Cerebellar nuclear complex (tissue), 1 donor: ENCODE measurements at regions not wholly inside any gene's neighbourhood (a gene's known extent, or its start where the extent isn't known, plus 50 kb on each side); places are given as distances from the start of the nearest gene placed in this dataset.
"Not testable (repeated sequence)": the region's sequence is repeated elsewhere in the genome, so short reads cannot be mapped to it uniquely, and the experiment has no call there.

ENCODE experiments used
- DNase-seq, 2 experiments: peaks; one replicate each; lab custom pipeline; 2025; lab: John Stamatoyannopoulos, UW

DNA sequence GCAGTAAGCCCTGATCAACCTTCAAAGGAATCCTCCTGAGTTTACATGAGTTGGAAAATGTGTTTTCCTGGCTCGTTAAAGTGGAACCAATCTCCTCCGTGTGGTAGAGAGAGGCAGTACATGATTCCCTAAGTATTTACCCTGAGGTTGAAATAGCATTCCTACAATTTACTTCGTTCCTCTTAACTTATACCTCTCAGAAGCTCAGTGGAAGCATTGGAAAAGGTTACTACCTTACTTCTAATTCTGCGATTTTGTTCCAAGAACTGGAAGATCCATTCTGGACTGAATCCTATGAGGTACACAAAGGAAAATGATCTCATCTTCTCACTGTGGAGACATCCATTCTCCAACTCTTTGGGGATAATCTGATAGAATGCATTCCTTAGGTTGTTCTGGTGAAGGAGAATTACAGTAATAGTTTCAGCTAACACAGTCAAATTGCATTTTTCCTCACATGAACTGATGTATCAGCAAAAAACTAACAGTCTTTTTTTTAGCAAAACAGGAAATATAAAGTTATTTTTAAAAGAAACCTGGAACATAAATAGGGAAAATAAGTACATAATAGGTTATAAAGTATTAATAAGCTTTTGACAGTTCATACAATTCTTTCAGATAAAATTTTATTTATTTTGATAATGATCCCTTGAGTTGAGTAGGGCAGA, 475.6 kb downstream of the PDZRN4 start:
- no peak for DNase-seq

DNA sequence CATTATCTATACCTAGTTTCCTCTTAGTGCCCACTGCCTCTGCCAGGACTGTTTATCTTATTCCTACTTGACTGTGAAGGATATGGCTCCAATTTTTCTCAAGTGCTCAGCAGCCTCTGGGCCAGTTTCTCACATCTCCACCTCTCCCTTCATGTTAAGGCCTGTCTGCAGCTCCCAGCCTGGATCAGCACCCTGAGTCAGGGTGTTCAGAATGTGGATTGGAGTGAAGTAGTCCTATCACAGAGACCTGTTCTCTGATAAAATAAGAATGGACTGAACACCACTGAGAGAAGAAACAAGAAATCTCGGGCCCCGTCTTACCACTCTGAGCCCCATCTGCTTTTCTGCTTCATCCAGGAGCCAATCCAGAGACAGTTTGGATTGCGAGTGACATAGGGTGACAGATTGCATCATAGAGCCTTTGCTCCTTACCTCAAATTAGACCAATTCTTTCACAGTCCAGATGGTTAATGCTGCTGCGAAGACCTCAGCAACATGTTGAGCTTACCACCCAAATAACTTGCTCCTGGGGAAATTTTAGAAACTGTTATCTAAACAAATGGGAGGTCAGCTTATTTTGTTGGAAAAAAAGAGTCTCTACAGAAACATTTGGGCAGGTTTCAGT, 473.1 kb downstream of the PDZRN4 start:
- no peak for DNase-seq

GRCh38 chr12:41656454-41656853, 468.3 kb downstream of the PDZRN4 start:
- DNase-seq: no peak

GRCh38 chr12:41653386-41654326, 465.5 kb downstream of the PDZRN4 start:
- DNase-seq: no peak

DNA sequence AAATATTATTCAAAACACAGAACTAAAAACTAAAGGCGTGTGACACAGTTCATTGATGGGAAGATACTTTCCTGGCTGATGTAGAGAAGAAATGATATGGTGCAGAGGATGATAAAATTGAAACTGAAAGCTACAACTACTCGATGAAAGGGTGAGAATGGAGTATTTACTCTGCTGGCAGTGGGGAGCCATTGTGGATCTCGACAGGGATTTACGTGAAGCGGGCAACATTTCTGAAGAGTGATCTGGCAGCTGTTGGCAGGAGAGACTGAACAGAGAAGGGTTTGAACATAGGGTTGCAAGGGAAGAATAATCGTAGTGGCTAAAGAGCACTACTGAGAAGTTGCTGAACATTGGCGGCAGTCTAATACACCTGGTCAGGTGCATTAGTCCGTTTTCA, 464.9 kb downstream of the PDZRN4 start:
- no peak for DNase-seq

GRCh38 chr12:41645624-41646023, 457.5 kb downstream of the PDZRN4 start:
- no peak for DNase-seq

- not testable (repeated sequence) for DNase-seq
Measured at GRCh38 chr12:41642808-41643207, 454.7 kb downstream of the PDZRN4 start.

DNA sequence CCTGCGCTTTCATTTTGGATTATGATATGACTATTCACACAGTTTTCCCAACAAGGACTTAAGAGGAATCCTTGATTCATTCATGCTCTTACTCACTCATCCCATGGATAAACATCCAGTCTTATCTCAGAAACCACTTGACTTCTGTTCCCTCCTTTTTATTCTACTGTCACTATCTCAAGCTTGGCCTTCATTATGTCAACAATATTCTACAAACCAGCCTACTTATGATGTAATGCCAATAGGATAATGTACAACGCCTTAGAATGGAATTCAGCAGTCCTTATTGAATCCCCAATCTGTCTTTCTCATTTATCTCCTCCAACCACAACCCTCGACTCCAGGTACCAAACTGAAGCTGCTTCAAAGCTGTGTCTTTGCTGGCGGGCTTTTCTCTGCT, 448.5 kb downstream of the PDZRN4 start:
- no peak for DNase-seq

- DNase-seq: no peak
Measured at GRCh38 chr12:41635626-41636364, 447.7 kb downstream of the PDZRN4 start.

DNA sequence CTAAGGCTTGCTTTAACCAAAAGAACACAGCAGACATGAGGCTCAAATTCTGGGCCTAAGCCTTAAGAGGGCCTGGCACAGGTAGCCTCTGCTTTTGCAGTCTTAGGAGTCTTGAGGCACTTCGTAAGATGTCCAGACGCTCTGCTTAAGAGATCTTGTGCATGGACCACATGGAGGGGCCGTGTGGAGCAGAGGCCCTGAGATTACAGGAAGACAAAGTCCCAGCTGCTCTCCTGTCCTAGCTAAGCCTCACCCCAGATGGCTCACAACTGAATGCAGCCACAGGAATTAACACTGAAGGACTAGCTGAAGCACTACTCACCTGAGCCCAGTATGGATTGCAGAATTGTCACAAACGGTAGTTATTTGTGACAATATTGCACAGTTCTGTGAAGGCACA, 446.0 kb downstream of the PDZRN4 start:
- DNase-seq: no peak

DNA sequence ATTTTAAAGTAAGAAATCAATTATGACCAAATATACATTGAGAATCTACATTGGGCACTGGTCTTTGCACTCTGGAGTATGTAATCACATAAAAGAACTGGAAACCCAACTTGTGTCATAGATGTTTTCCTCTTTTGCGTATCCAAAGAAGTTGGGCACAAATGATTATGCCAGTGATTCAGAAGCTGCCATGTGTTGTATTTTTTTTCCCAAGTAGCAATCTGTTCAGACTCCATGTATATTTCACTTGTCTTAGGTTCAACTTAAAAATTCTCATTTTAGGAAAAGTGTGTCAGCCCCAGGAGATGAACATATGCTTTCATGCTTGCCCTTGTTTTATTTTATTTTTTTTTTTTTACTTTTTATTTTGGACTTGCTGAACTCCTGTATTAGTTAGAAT, 441.5 kb downstream of the PDZRN4 start:
- no peak for DNase-seq

DNA sequence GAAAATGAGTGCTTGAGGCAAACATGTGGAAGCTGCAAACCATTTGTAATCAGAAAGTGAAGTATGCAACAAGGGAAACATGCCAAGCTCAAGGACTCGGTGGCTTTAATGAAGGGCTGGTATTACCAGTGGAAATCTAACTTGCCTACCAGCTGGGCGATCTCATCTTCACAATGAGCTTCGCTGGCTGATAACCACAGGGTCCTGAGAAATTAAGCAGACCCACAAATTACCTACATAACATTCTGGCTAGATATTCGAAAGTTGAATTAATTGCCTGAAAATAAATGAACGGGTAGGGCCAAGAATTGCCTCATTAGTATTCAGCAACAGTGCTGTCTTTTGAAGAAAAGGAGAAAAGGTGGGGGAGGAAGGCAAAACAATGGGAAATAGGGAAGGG, 439.4 kb downstream of the PDZRN4 start:
- DNase-seq: no peak

DNA sequence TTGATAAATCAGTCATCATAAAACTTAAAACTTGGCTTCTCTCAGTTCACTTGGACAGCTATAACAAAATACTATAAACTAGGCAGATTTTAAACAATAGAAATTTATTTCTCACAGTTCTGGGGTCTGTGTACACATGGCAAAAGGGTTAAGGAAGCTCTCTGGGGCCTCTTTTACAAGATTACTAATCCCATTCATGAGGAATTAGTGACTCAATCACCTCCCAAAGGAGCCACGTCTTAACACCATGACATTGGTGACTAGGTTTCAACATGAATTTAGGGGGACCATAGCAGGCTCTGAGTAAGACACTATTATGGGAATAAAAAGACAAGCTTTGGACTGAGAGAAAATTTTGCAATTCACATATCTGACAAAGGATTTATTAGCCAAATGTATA, 436.5 kb downstream of the PDZRN4 start:
- no peak for DNase-seq
